GM21529 (cell line): ENCODE measurements at regions not wholly inside any gene's neighbourhood (a gene's known extent, or its start where the extent isn't known, plus 50 kb on each side); places are given as distances from the start of the nearest gene placed in this dataset.
"Not testable (repeated sequence)": the region's sequence is repeated elsewhere in the genome, so short reads cannot be mapped to it uniquely, and the experiment has no call there.

Source experiments
- ATAC-seq: cut with Tn5 transposase; IDR thresholded peaks from one replicate; pipeline ENCODE4 v1.9.1; 2021; ENCODE audit not compliant: unreplicated experiment

- no peak for ATAC-seq
These were observed 237.0 kb upstream of the SEMA3C start for GRCh38 chr7:81155654-81156373.

- no peak for ATAC-seq
These were observed 235.7 kb upstream of the SEMA3C start for GRCh38 chr7:81154565-81154964.

- not testable (repeated sequence) for ATAC-seq
These were observed 234.1 kb upstream of the SEMA3C start for GRCh38 chr7:81152925-81153324.

- no peak for ATAC-seq
These were observed 232.1 kb upstream of the SEMA3C start for GRCh38 chr7:81150951-81151361.

GRCh38 chr7:81143856-81144255 is 225.0 kb upstream of the SEMA3C start:
- ATAC-seq: no peak

- not testable (repeated sequence) for ATAC-seq
These were observed 222.7 kb upstream of the SEMA3C start for GRCh38 chr7:81141257-81142205.

GRCh38 chr7:81140775-81141174 is 221.9 kb upstream of the SEMA3C start:
- no peak for ATAC-seq

- ATAC-seq: no peak
These were observed 221.4 kb upstream of the SEMA3C start for GRCh38 chr7:81140252-81140651.

GRCh38 chr7:81138870-81139269 is 220.0 kb upstream of the SEMA3C start:
- ATAC-seq: no peak

GRCh38 chr7:81135324-81135723 is 216.5 kb upstream of the SEMA3C start:
- ATAC-seq: no peak

GRCh38 chr7:81128011-81128410 is 209.2 kb upstream of the SEMA3C start:
- ATAC-seq: no peak

GRCh38 chr7:81120803-81121202 is 202.0 kb upstream of the SEMA3C start:
- ATAC-seq: no peak

GRCh38 chr7:81120111-81120510 is 201.3 kb upstream of the SEMA3C start:
- ATAC-seq: no peak

- ATAC-seq: no peak
These were observed 195.8 kb upstream of the SEMA3C start for GRCh38 chr7:81114633-81115032.

GRCh38 chr7:81112731-81113130 is 193.9 kb upstream of the SEMA3C start:
- no peak for ATAC-seq

- no peak for ATAC-seq
These were observed 193.1 kb upstream of the SEMA3C start for GRCh38 chr7:81111781-81112540.

GRCh38 chr7:81111358-81111757 is 192.5 kb upstream of the SEMA3C start:
- no peak for ATAC-seq

- ATAC-seq: no peak
These were observed 191.8 kb upstream of the SEMA3C start for GRCh38 chr7:81110673-81111072.

- no peak for ATAC-seq
These were observed 179.4 kb upstream of the SEMA3C start for GRCh38 chr7:81098213-81098612.

GRCh38 chr7:81094952-81095351 is 176.1 kb upstream of the SEMA3C start:
- ATAC-seq: no peak

GRCh38 chr7:81081616-81082015 is 162.8 kb upstream of the SEMA3C start:
- ATAC-seq: no peak
